ENCODE measurements at regions not wholly inside any gene's neighbourhood (a gene's known extent, or its start where the extent isn't known, plus 50 kb on each side); places are given as distances from the start of the nearest gene placed in this dataset.
"Not testable (repeated sequence)": the region's sequence is repeated elsewhere in the genome, so short reads cannot be mapped to it uniquely, and the experiment has no call there.

DNA sequence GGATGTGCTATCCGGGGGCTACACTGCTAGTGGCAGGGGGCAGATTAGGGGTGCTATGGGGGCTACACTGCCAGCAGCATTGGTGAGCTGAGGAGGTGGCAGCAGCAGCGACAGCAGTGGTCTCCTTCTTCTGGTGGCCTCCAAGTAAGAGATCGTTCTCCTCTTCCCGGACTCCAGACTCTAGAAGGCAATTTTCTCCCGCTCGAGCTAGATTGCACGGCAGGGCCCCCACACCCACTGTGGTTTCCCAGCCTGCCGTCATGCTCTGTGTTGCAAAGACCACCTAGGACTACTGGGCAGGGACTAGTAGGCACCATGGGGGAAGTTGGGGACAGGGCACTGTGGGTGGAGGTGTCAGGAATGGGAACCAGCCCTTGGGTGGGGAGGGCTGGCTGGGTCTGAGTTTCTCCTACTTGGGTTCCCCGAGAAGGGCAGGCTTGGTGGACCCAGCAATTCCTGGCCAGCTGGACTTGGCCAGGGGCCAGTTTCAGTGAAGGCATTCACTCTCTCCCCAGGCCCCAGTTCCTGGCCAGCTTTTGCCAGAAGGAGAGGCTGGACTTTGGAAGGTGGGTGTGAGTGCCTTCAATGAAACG, 203.4 kb upstream of the WSB1 start:
- not testable (repeated sequence) for H3K36me3 Mint-ChIP-seq (ENCODE audit: low read depth)

DNA sequence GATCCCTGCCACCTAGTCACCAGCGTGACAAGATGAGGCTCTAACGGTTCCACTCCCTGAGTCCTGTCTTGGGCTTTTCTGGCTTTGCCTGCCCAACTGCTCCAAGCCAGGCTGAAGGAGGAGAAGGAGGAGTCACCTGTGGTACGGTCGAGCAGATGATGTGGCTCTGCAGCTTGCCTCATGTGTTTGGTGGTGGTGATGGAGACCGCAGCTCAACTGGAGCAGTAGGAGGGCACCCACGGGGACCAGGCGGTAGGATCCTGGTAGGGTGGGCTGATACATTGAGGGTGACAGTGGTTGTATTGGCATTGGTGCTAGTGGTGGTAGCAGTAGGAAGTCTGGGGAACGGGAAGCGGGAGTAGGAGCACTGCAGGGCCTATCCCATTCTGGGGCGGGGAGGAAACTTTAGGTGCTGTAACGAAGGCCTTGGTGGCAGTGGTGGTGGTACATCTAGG, 202.8 kb upstream of the WSB1 start:
- H3K4me1 Mint-ChIP-seq: no peaks in the 10 kb centered on the region
- H3K27me3 Mint-ChIP-seq: peaks cover 3% of the 10 kb centered on the region
- POLR2A ChIA-PET: no interaction called here
- CTCF ChIA-PET: interaction anchor here (0.5 kb wide), 1 partner anchor 785 kb away, joined by 3 read pairs; no protein-coding TSS in a partner anchor
- peaks cover 5% of the 10 kb centered on the region for H3K9me3 Mint-ChIP-seq
- no peak overlapping the region for H3K27ac Mint-ChIP-seq
- H3K36me3 Mint-ChIP-seq (ENCODE audit: low read depth): no peaks in the 10 kb centered on the region
- DNase-seq: no peak
- no peak overlapping the region for H3K4me3 Mint-ChIP-seq

More for the DNA sequence above, 203.4 kb upstream of the WSB1 start:
- H3K4me3 Mint-ChIP-seq, H3K4me1 Mint-ChIP-seq, H3K27me3 Mint-ChIP-seq, CTCF ChIA-PET, POLR2A ChIA-PET, DNase-seq, H3K9me3 Mint-ChIP-seq, H3K27ac Mint-ChIP-seq: not testable (repeated sequence)

DNA sequence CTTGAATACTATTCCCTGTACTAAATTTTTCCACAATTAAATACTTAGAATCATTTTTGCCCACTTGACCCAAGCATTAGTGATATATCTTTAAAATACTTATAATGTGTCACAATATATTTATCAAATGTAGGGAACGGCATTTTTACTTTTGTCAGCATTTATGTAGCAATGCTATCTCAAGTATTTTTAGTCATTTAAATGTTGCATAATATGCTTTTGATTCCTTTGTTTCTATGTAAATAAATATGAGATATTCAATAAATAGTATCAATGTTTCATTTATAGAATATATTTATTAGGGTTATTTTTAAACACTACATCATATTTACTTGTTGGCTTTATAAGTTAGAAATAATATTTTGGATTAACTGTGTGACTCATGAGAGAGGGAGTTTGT, 199.7 kb upstream of the WSB1 start:
- H3K27ac Mint-ChIP-seq; POLR2A ChIA-PET; H3K27me3 Mint-ChIP-seq; H3K4me3 Mint-ChIP-seq; H3K4me1 Mint-ChIP-seq; DNase-seq; H3K9me3 Mint-ChIP-seq; H3K36me3 Mint-ChIP-seq (ENCODE audit: low read depth); CTCF ChIA-PET: not testable (repeated sequence)

DNA sequence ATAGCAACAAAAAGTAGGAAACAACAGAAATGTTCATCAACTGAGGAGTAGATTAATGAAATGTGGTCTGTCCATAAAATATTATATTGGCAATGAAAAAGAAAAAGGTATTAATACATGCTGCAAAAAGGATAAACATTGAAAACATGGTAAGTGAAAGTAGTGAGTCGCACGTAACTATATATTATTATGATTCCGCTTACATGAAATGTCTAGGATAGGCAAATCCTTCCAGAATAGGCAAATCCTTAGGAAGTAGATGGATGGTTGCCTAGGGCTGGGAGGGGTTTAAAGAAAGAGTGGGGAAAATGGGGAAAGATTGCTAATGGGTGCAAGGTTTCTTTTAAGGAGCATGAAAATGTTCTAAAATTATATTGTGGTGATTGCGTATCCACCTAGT, 198.1 kb upstream of the WSB1 start:
- POLR2A ChIA-PET; CTCF ChIA-PET; H3K27me3 Mint-ChIP-seq; DNase-seq; H3K9me3 Mint-ChIP-seq; H3K27ac Mint-ChIP-seq; H3K4me1 Mint-ChIP-seq; H3K4me3 Mint-ChIP-seq; H3K36me3 Mint-ChIP-seq (ENCODE audit: low read depth): not testable (repeated sequence)

DNA sequence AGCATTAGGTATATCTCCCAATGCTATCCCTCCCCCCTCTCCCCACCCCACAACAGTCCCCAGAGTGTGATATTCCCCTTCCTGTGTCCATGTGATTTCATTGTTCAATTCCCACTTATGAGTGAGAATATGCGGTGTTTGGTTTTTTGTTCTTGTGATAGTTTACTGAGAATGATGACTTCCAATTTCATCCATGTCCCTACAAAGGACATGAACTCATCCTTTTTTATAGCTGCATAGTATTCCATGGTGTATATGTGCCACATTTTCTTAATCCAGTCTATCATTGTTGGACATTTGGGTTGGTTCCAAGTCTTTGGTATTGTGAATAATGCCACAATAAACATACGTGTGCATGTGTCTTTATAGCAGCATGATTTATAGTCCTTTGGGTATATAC, 194.6 kb upstream of the WSB1 start:
- CTCF ChIA-PET; H3K4me3 Mint-ChIP-seq; H3K27ac Mint-ChIP-seq; DNase-seq; H3K27me3 Mint-ChIP-seq; POLR2A ChIA-PET; H3K36me3 Mint-ChIP-seq (ENCODE audit: low read depth); H3K4me1 Mint-ChIP-seq; H3K9me3 Mint-ChIP-seq: not testable (repeated sequence)

DNA sequence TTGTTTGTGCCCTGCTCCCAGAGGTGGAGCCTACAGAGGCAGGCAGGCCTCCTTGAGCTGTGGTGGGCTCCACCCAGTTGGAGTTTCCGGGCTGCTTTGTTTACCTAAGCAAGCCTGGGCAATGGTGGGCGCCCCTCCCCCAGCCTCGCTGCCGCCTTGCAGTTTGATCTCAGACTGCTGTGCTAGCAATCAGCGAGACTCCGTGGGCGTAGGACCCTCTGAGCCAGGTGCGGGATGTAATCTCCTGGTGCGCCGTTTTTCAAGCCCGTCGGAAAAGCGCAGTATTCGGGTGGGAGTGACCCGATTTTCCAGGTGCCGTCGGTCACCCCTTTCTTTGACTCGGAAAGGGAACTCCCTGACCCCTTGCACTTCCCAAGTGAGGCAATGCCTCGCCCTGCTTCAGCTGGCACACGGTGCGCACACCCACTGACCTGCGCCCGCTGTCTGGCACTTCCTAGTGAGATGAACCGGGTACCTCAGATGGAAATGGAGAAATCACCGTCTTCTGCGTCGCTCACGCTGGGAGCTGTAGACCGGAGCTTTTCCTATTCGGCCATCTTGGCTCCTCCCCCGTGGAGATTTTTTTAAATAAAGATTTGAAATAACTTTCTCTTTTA, 189.2 kb upstream of the WSB1 start:
- H3K27me3 Mint-ChIP-seq; POLR2A ChIA-PET; DNase-seq; H3K4me1 Mint-ChIP-seq; H3K36me3 Mint-ChIP-seq (ENCODE audit: low read depth); CTCF ChIA-PET; H3K4me3 Mint-ChIP-seq; H3K27ac Mint-ChIP-seq; H3K9me3 Mint-ChIP-seq: not testable (repeated sequence)

DNA sequence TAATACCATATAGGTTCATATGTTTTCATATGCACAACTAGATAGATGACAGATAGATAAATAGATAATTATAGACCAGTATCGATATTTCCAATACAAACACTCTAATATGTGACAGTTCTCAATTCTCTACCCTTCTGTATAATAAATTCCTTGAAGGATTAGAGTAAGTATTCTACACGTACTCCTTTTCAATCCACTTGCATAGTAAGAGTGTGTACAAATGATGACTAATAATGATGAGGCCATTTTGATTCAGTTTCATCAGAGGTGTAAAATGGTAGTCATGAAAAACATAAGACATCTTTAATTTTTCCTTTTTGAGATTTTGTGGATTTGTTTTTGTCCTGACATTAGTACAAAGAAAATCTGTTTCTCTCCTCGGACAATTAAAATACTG, 188.3 kb upstream of the WSB1 start:
- Mint-ChIP-seq H3K9me3 (no peaks in the 10 kb centered on the region), H3K36me3 (ENCODE audit: low read depth) (no peaks in the 10 kb centered on the region), H3K27ac (no peak overlapping the region), H3K4me3 (no peak overlapping the region), H3K27me3 (peaks cover 2% of the 10 kb centered on the region), H3K4me1 (no peaks in the 10 kb centered on the region)
- no peak for DNase-seq
- CTCF ChIA-PET: no interaction called here
- POLR2A ChIA-PET: no interaction called here

DNA sequence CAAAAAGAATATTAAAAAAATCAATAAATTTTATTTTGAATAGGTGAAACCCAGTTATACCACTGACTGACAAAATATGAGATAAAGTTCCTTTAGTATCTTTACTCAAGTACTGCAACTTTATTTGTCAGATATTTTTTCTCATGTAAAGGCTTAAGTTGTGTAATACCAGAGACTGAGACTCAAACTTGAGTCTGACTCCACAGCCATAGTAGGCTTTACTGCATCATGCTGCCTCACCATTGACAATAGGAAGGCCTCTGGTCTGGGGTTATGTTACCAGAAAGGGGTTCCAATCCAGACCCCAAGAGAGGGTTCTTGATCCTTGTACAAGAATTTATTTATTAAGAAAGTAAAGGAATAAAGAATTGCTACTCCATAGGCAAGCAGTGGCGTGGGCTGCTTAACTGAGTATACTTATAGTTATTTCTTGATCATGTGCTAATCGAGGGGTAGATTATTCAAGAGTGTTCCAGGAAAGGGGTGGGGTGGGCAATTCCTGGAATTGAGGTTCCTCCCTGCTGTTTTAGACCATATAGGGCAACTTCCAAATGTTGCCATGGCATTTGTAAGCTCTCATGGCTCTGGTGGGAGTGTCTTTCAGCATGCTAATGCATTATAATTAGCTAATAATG, 187.4 kb upstream of the WSB1 start:
- ChIA-PET CTCF (no interaction called here), POLR2A (no interaction called here)
- DNase-seq: no peak
- Mint-ChIP-seq H3K4me1 (no peaks in the 10 kb centered on the region), H3K36me3 (ENCODE audit: low read depth) (no peaks in the 10 kb centered on the region), H3K4me3 (no peak overlapping the region), H3K9me3 (no peaks in the 10 kb centered on the region), H3K27ac (no peak overlapping the region), H3K27me3 (peaks cover 2% of the 10 kb centered on the region)

DNA sequence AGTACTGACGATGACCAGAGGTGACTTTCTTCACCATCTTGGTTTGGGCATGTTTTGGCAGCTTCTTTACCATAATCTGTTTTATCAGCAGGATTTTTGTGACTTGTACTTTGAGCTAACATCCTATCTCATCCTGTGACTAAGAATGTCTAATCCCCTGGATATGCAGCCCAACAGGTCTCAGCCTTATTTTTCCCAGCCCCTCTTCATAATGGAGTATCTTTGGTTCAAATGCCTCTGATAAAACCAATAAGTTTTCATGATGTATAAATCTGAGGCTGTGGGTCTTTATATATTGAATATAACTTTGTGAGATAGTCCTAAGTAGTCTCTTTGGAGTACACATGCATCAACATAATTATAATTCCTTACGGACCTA, 186.9 kb upstream of the WSB1 start:
- Mint-ChIP-seq H3K9me3 (no peaks in the 10 kb centered on the region), H3K27ac (no peak overlapping the region), H3K27me3 (peaks cover 2% of the 10 kb centered on the region), H3K4me3 (no peak overlapping the region), H3K36me3 (ENCODE audit: low read depth) (no peaks in the 10 kb centered on the region), H3K4me1 (no peaks in the 10 kb centered on the region)
- CTCF ChIA-PET: no interaction called here
- POLR2A ChIA-PET: no interaction called here
- DNase-seq: no peak

DNA sequence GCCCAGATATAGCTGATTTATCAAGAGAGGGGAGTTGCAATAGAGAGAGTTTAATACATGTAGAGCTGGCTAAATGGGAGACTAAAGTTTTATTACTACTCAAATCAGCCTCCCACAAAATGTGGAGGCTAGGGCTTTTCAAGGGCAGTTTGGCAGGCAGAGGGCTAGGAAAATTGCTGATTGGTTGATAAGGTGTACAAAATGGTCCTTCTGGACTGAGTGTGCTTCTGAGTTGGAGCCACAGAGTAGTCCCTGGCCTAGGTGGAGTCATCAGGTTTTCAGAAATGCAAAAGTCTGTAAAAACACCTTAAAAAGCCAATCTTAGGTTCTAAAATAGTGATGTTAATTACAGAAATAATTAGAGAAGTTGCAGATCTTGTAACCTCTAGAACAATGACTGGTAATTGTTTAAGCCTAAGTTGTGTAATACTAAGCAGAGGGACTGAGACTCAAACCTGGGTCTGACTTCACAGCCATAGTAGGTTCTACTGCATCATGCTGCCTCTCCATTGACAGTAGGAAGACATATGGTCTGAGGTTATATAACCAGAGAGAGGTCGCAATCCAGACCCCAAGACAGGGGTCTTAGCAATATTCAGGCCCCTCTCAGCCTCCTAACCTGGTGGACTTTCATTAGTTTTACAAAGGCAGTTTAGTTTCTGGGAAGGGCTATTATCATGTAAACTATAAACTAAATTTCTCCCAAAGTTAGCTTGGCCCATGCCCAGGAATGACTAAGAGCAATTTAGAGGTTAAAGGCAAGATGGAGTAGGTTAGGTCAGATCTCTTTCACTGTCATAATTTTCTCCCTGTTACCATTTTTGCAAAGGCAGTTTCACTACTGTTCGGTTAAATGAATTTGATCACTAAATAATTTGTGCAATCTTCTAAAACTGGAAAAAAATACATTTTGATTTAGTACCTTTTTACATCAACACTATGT, 186.3 kb upstream of the WSB1 start:
- CTCF ChIA-PET; H3K36me3 Mint-ChIP-seq (ENCODE audit: low read depth); H3K27me3 Mint-ChIP-seq; H3K4me3 Mint-ChIP-seq; H3K27ac Mint-ChIP-seq; DNase-seq; H3K9me3 Mint-ChIP-seq; POLR2A ChIA-PET; H3K4me1 Mint-ChIP-seq: not testable (repeated sequence)

DNA sequence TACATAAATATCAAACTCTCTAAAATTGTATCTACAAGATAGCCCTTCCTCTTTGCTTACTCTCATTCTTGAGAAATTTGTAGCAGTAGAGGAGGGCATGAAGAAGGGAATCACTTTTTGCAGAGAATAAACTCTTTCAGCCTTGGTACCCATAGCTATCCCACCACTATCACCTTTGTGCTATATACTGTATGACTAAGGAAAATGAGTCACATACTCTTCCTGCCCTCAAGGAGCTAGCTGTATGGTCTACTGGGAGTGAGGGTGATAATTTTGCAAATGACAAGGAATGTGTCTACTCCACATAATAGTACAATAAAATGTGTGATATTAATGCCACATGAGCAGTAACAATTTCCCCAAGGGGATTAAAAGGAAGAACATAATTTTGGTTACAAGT, 184.6 kb upstream of the WSB1 start:
- peaks cover 2% of the 10 kb centered on the region for H3K27me3 Mint-ChIP-seq
- DNase-seq: no peak
- ChIA-PET CTCF (no interaction called here), POLR2A (no interaction called here)
- no peak overlapping the region for H3K4me3 Mint-ChIP-seq
- H3K9me3 Mint-ChIP-seq: no peaks in the 10 kb centered on the region
- H3K27ac Mint-ChIP-seq: no peak overlapping the region
- no peaks in the 10 kb centered on the region for H3K4me1 Mint-ChIP-seq
- H3K36me3 Mint-ChIP-seq (ENCODE audit: low read depth): no peaks in the 10 kb centered on the region

DNA sequence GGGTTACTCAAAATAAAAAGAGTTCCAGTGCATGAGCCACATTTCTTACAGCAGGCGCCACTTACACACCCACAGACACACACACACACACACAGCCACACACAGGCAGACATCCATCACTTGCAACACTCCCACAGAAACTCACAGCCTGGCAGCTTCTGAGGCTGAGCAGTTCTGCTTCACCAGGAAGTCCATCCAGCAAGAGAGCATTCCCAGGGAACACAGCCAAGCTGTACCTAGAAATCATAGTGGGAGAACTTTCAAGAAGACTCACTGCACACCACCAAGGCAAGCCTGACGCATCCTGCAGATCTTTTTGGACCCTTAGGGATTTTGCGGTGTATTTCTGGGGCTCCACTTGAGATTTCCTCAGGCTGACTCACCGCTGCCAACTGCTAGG, 140.9 kb upstream of the WSB1 start:
- no peak overlapping the region for H3K27ac Mint-ChIP-seq
- no peak overlapping the region for H3K4me3 Mint-ChIP-seq
- DNase-seq: no peak
- POLR2A ChIA-PET: no interaction called here
- no peaks in the 10 kb centered on the region for H3K27me3 Mint-ChIP-seq
- CTCF ChIA-PET: no interaction called here
- H3K36me3 Mint-ChIP-seq (ENCODE audit: low read depth): no peaks in the 10 kb centered on the region
- no peaks in the 10 kb centered on the region for H3K9me3 Mint-ChIP-seq
- H3K4me1 Mint-ChIP-seq: no peaks in the 10 kb centered on the region

DNA sequence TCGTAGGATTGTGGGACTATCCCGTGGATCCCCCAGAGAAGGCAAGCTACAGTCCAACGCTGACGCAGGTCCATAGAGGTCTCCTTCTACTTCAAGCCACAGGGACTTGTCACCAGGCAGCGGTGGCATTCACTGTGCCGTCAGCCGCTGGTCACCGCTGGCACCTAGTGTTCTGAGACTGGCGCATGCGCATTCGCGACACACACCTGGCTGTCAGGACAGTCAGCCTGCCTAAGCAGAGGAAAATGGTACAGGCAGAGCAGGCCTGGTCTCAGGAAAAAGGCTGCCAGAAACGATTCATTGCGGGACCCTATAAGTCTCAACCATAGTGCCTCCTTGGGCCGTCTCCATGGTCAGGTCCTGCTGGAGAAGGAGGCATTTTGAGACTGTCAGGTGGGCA, 138.0 kb upstream of the WSB1 start:
- Mint-ChIP-seq H3K4me3 (no peak overlapping the region), H3K4me1 (no peaks in the 10 kb centered on the region), H3K27ac (no peak overlapping the region), H3K27me3 (no peaks in the 10 kb centered on the region), H3K36me3 (ENCODE audit: low read depth) (no peaks in the 10 kb centered on the region), H3K9me3 (no peaks in the 10 kb centered on the region)
- POLR2A ChIA-PET: no interaction called here
- DNase-seq: no peak
- CTCF ChIA-PET: no interaction called here

Measured in activated CD4-positive, alpha-beta T cell treated with anti-CD3 and anti-CD28 coated beads, Interleukin-2, amount 10 ng/mL, durations not matched to agents 7 days and 5 days (primary cell).